WTC11 (cell line): ENCODE measurements at regions not wholly inside any gene's neighbourhood (a gene's known extent, or its start where the extent isn't known, plus 50 kb on each side); places are given as distances from the start of the nearest gene placed in this dataset.

ENCODE experiments used
- CBFB ChIP-seq: sonication (generic); formaldehyde crosslinking; IDR thresholded peaks from 2 replicates; pipeline ENCODE4 v1.8.1; 2022; ENCODE audit warnings: mild to moderate bottlenecking, low read depth, missing genetic modification reagents
- CTCF ChIP-seq: fragments of 200-600 bp; IDR thresholded peaks from 2 replicates; pipeline ENCODE4 v1.8.0; 2022; ENCODE audit warnings: antibody characterized with exemption
- FOXP4 ChIP-seq: sonication (generic); formaldehyde crosslinking; IDR thresholded peaks from 2 replicates; pipeline ENCODE4 v1.8.0; 2022; ENCODE audit warnings: mild to moderate bottlenecking, missing genetic modification reagents
- GABPB1 ChIP-seq: sonication (generic); formaldehyde crosslinking; IDR thresholded peaks from 2 replicates; pipeline ENCODE4 v1.8.1; 2023; ENCODE audit warnings: mild to moderate bottlenecking, missing genetic modification reagents
- MAX ChIP-seq: sonication (generic); formaldehyde crosslinking; IDR thresholded peaks from 2 replicates; pipeline ENCODE4 v1.8.0; 2022; ENCODE audit warnings: mild to moderate bottlenecking, missing genetic modification reagents
- MYBL2 ChIP-seq: sonication (generic); formaldehyde crosslinking; IDR thresholded peaks from 2 replicates; pipeline ENCODE4 v1.8.1; 2023; ENCODE audit warnings: mild to moderate bottlenecking, moderate library complexity, missing genetic modification reagents
- USF1 ChIP-seq: sonication (generic); formaldehyde crosslinking; IDR thresholded peaks from 2 replicates; pipeline ENCODE4 v1.8.0; 2022; ENCODE audit warnings: mild to moderate bottlenecking, missing genetic modification reagents

- TF ChIP-seq CTCF = no peak
- no peak for TF ChIP-seq CBFB (CRISPR knock-in tag)
- no peak for TF ChIP-seq MAX (CRISPR knock-in tag)
- no peak for TF ChIP-seq GABPB1 (CRISPR knock-in tag)
- TF ChIP-seq FOXP4 = no peak
- no peak for TF ChIP-seq USF1 (CRISPR knock-in tag)
- no peak for TF ChIP-seq MYBL2 (CRISPR knock-in tag)
These were observed 82.7 kb upstream of the PIRT start for GRCh38 chr17:10920558-10921108.
